Small intestine (tissue), 7 donors: ENCODE measurements at regions not wholly inside any gene's neighbourhood (a gene's known extent, or its start where the extent isn't known, plus 50 kb on each side); places are given as distances from the start of the nearest gene placed in this dataset.

Source experiments
- DNase-seq, 2 donors: peaks; one replicate each; pipeline versions ENCODE4 v3.0.0 to v3.0.0-alpha.2; 2013
- FAIRE-seq: peaks from 2 replicates; lab custom pipeline; 2012; peaks lifted over from hg19 to GRCh38; lab: Jason Lieb, UNC
- H3K27ac ChIP-seq, 3 donors: one replicate each; pipeline ENCODE4 v1.5.1; 2013; ENCODE audit warnings: low read length in 2 of 3, mild to moderate bottlenecking in 2 of 3, control low read depth in 1 of 3, inconsistent platforms in 1 of 3, low read depth in 1 of 3, moderate library complexity in 1 of 3
- H3K27me3 ChIP-seq, 3 donors: one replicate each; pipeline ENCODE4 v1.6.1; 2013; ENCODE audit warnings: low read length in 3 of 3, inconsistent platforms in 1 of 3; ENCODE audit not compliant: control insufficient read depth in 3 of 3, insufficient read depth in 3 of 3
- H3K36me3 ChIP-seq, 3 donors: one replicate each; pipeline ENCODE4 v1.6.1; 2013; ENCODE audit warnings: low read length in 3 of 3, inconsistent platforms in 1 of 3, low read depth in 1 of 3, mild to moderate bottlenecking in 1 of 3, moderate library complexity in 1 of 3; ENCODE audit not compliant: control insufficient read depth in 3 of 3, insufficient read depth in 2 of 3
- H3K4me1 ChIP-seq, 3 donors: one replicate each; pipeline ENCODE4 v1.6.1; 2013; ENCODE audit warnings: low read length in 2 of 3, inconsistent platforms in 1 of 3, low read depth in 1 of 3, mild to moderate bottlenecking in 1 of 3, moderate library complexity in 1 of 3; ENCODE audit not compliant: control insufficient read depth in 3 of 3, insufficient read depth in 2 of 3
- H3K4me3 ChIP-seq, 3 donors: one replicate each; pipeline ENCODE4 v1.5.1; 2013; ENCODE audit warnings: low read length in 3 of 3, control low read depth in 1 of 3, inconsistent platforms in 1 of 3, low read depth in 1 of 3, mild to moderate bottlenecking in 1 of 3, moderate library complexity in 1 of 3
- H3K9me3 ChIP-seq, 2 donors: one replicate each; pipeline ENCODE4 v1.6.1; 2013; ENCODE audit warnings: low read depth in 1 of 2, low read length in 1 of 2; ENCODE audit not compliant: control insufficient read depth in 2 of 2, insufficient read depth in 1 of 2
- WGBS, 3 donors: extraction: QIAGEN DNeasy Blood & Tissue Kit; methylation state at CpG; one replicate each; pipeline ENCODE4 v1.1.7; 2013; 5-methylcytosine and 5-hydroxymethylcytosine counted together
- donor health status: healthy with polysubstance abuse.
- donor health status: control.
- donor health status: control.
- donor health status: Bipolar disorder and iron deficiency.
- donor health status: healthy.

GRCh38 chr4:151990201-151990600 is 229.4 kb upstream of the GATB start:
- no peaks in the 10 kb centered on the region for H3K9me3 ChIP-seq
- WGBS, 3 donors, result 71 to 84% (median 72%) methylated on average over 4 of the region's 4 CpGs
- FAIRE-seq, result no peak
- H3K36me3 ChIP-seq, result no peaks in the 10 kb centered on the region
- no peak overlapping the region for H3K27ac ChIP-seq
- no peak overlapping the region for H3K4me3 ChIP-seq
- peaks cover 0 to 10% (median 2%) of the 10 kb centered on the region in 3 donors for H3K4me1 ChIP-seq
- no peak for DNase-seq
- H3K27me3 ChIP-seq, result no peaks in the 10 kb centered on the region

GRCh38 chr4:151988591-151988990 is 227.8 kb upstream of the GATB start:
- 91 to 98% (median 92%) methylated on average over 2 of the region's 2 CpGs for WGBS, 3 donors
- DNase-seq (no peak), FAIRE-seq (no peak)
- no peak overlapping the region for H3K27ac ChIP-seq
- H3K36me3 ChIP-seq, result no peaks in the 10 kb centered on the region
- H3K4me3 ChIP-seq, result no peak overlapping the region
- H3K4me1 ChIP-seq, result peaks cover 0 to 8% (median 2%) of the 10 kb centered on the region in 3 donors
- H3K27me3 ChIP-seq, result no peaks in the 10 kb centered on the region
- H3K9me3 ChIP-seq, result no peaks in the 10 kb centered on the region

- WGBS, 3 donors, result 72 to 84% (median 77%) methylated on average over 4 of the region's 4 CpGs
- Histone ChIP-seq H3K36me3 (no peaks in the 10 kb centered on the region), H3K27ac (no peak overlapping the region), H3K4me3 (no peak overlapping the region), H3K4me1 (peaks cover 0 to 4% (median 2%) of the 10 kb centered on the region in 3 donors), H3K9me3 (no peaks in the 10 kb centered on the region), H3K27me3 (no peaks in the 10 kb centered on the region)
- DNase-seq, result no peak
- no peak for FAIRE-seq
Measured at GRCh38 chr4:151987606-151988005, 226.8 kb upstream of the GATB start.

GRCh38 chr4:151983854-151984253 is 223.0 kb upstream of the GATB start:
- DNase-seq, result no peak
- Histone ChIP-seq H3K27me3 (no peaks in the 10 kb centered on the region), H3K4me1 (no peaks in the 10 kb centered on the region), H3K9me3 (no peaks in the 10 kb centered on the region), H3K27ac (no peak overlapping the region), H3K4me3 (no peak overlapping the region), H3K36me3 (no peaks in the 10 kb centered on the region)
- FAIRE-seq, result no peak
- 55 to 70% (median 68%) methylated on average over 3 of the region's 3 CpGs for WGBS, 3 donors

DNA sequence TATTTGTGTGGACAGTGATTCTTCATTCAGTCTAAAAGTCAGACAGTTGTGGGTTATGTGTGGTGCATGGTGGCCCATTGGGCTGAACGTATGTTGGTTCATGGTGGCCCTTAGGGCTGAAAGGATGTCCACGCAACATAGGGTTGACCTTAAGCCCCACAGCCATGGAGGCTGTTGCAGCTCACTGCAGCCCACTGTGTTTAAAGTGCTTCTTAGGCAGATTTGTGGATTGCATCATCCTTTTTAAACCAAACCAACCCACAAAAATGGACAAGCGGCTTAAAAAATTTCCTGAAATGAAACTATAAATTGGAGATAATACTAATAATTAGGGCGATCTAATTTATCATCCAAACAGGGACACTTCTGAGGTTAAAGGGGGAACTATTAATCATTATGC is 219.0 kb upstream of the GATB start:
- Histone ChIP-seq H3K9me3 (peaks cover 0 to 16% of the 10 kb centered on the region in 2 donors), H3K27ac (no peak overlapping the region), H3K27me3 (peaks cover 0 to 3% (median 0%) of the 10 kb centered on the region in 3 donors), H3K36me3 (no peaks in the 10 kb centered on the region), H3K4me1 (no peaks in the 10 kb centered on the region), H3K4me3 (no peak overlapping the region)
- no peak for DNase-seq
- no peak for FAIRE-seq
- WGBS, 3 donors, result 96 to 98% (median 97%) methylated on average over 4 of the region's 4 CpGs

DNA sequence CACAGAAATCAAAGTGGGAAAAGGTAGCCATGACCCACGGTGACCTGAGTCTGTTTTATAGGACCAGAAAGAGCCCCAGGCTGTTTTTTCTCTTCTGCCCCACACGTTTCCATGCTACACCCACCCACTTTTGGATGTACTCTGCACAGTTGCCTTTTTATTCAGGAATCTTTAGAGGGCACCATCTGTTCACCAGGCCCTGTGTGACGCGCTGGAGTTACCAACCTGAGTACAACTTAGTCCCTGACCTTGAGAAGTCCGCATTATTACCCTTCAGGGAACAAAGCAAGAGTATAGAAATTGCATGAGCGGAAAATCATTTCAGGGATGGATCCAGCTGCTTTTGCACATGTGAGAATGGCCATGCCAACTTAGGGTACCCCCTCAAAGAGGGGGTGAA is 207.8 kb upstream of the GATB start:
- Histone ChIP-seq H3K27me3 (no peaks in the 10 kb centered on the region), H3K4me1 (no peaks in the 10 kb centered on the region), H3K36me3 (no peaks in the 10 kb centered on the region), H3K27ac (no peak overlapping the region), H3K4me3 (no peak overlapping the region), H3K9me3 (no peaks in the 10 kb centered on the region)
- DNase-seq (no peak), FAIRE-seq (no peak)
- WGBS, 3 donors, result 66 to 79% (median 72%) methylated on average over 6 of the region's 6 CpGs

DNA sequence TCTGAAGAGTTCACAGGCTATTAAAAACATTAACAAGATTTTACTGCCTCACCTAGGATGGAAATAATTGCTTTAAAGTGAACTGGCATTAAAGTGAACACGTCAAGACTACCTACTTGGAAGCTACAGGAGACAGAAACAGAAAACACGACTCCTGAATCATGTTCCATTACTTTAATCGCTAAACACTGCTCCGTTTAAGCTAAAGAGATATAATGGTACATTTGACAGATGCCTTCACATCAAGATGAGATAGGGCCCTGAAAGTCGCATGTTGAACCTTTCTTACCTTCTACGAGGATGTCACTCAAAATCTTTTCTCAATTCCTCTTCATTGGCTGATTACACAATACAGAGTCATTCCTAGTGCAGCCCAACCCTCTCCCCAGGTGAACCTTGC is 206.3 kb upstream of the GATB start:
- Histone ChIP-seq H3K27me3 (no peaks in the 10 kb centered on the region), H3K4me3 (no peak overlapping the region), H3K36me3 (no peaks in the 10 kb centered on the region), H3K27ac (no peak overlapping the region), H3K4me1 (no peaks in the 10 kb centered on the region), H3K9me3 (no peaks in the 10 kb centered on the region)
- WGBS, 3 donors, result 67 to 81% (median 75%) methylated on average over 6 of the region's 6 CpGs
- FAIRE-seq, result no peak
- no peak for DNase-seq

DNA sequence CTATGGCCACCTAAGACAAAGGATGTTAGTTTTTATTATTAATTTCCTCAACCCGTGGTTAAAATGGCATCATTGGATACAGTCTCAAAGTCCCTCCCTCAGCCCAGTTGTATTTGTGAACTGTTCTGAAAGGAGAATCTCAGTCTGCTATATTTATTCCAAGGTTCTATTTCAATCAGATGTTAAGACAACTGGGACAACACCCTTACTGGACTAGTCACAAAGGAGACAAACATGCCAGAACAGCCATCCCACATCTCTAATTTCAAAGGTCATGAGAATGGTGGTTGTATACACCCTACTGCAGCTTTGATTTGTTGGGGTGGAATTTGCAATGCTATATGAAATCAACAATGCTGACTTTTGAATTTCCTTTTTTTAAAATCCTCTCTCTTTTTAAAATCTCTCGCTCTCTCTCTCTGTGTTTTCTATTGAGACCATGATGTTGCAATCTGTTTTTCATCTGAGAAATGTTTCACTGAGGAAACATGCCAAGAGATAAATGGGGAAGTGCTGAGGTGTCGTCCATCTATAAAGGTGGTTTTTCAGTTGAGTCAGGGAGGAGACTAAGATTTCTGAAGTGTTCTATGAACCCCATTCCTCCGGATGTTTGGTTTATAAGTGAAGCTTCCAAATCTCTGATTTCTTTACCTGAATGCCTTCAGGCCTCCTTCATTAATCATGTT is 201.5 kb upstream of the GATB start:
- Histone ChIP-seq H3K27ac (no peak overlapping the region), H3K4me1 (no peaks in the 10 kb centered on the region), H3K27me3 (peaks cover 0 to 2% (median 0%) of the 10 kb centered on the region in 3 donors), H3K9me3 (no peaks in the 10 kb centered on the region), H3K36me3 (no peaks in the 10 kb centered on the region), H3K4me3 (no peak overlapping the region)
- no peak for FAIRE-seq
- 67 to 74% (median 70%) methylated on average over 4 of the region's 4 CpGs for WGBS, 3 donors
- DNase-seq, result no peak

DNA sequence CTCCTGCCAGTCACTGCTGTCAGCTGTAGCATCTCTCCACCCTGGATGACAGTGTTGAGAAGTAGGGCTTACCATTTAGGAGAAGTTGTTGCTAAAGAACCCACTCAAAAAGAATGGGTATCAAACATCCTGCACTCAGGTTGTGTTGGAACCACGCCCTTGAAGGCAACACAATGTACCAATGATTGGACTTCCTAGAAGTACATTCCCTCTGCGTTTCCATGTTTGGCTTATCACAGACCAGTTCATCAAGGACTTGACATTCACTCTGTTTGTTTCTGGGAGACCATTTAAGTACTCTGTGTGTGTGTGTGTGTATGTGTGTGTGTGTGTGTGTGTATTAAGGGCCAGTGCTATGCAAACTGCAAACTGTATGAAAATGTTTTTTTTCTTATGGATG is 200.6 kb upstream of the GATB start:
- FAIRE-seq (no peak), DNase-seq (peak in 1 of 2 donors; percentile 2)
- 40 to 55% (median 47%) methylated on average over 2 of the region's 2 CpGs for WGBS, 3 donors
- H3K9me3 ChIP-seq, result no peaks in the 10 kb centered on the region
- H3K4me1 ChIP-seq, result no peaks in the 10 kb centered on the region
- no peak overlapping the region for H3K27ac ChIP-seq
- peaks cover 0 to 2% (median 0%) of the 10 kb centered on the region in 3 donors for H3K27me3 ChIP-seq
- H3K4me3 ChIP-seq, result no peak overlapping the region
- no peaks in the 10 kb centered on the region for H3K36me3 ChIP-seq
